ENCODE measurements at regions not wholly inside any gene's neighbourhood (a gene's known extent, or its start where the extent isn't known, plus 50 kb on each side); places are given as distances from the start of the nearest gene placed in this dataset.

- TF ChIP-seq CTCF (IDR thresholded peaks at IDR 0.05 in 2 of 3, conservative IDR thresholded peaks at IDR 0.05 in 1 of 3; ENCODE audit: borderline replicate concordance in 1 of 3, insufficient read depth in 1 of 3, low read depth in 2 of 3, low read length in 2 of 3) = no peak
- TF ChIP-seq EGR1 (IDR thresholded peaks at IDR 0.05; ENCODE audit: low read depth) = no peak
- TF ChIP-seq CBX3 (IDR thresholded peaks at IDR 0.05; ENCODE audit: low read depth) = no peak
- no peak for TF ChIP-seq ATF3 (IDR thresholded peaks at IDR 0.05)
- no peak for TF ChIP-seq JUND (IDR thresholded peaks at IDR 0.05)
- no peak for TF ChIP-seq SIN3A (IDR thresholded peaks at IDR 0.05; ENCODE audit: low read depth)
- no peak for TF ChIP-seq ZNF274 (IDR thresholded peaks at IDR 0.05; ENCODE audit: low read depth, low read length)
- no peak for TF ChIP-seq YY1 (IDR thresholded peaks at IDR 0.05; ENCODE audit: extremely low read depth, insufficient replicate concordance, low read depth, low read length)
- no peak for TF ChIP-seq POLR2AphosphoS5 (IDR thresholded peaks at IDR 0.05; ENCODE audit: low read depth, low read length)
- TF ChIP-seq EZH2phosphoT487 (IDR thresholded peaks at IDR 0.05; ENCODE audit: borderline replicate concordance) = no peak
Measured at GRCh38 chr5:155783246-155783645, 543.7 kb upstream of the SGCD start (continued).

- Histone ChIP-seq H3K4me3 (replicated peaks in 1 of 2; ENCODE audit: low read depth in 1 of 2, low read length in 2 of 2) (no peak overlapping the region), H3K36me3 (ENCODE audit: control insufficient read depth in 1 of 2, insufficient read depth in 2 of 2, low read length in 2 of 2) (no peaks in the 10 kb centered on the region), H3K27me3 (ENCODE audit: insufficient read depth, low read length) (no peaks in the 10 kb centered on the region), H3K9ac (ENCODE audit: low read length) (no peak overlapping the region), H4K20me1 (ENCODE audit: insufficient read depth) (no peaks in the 10 kb centered on the region), H3K4me1 (ENCODE audit: control insufficient read depth in 1 of 2, insufficient read depth in 2 of 2, low read length in 2 of 2) (no peaks in the 10 kb centered on the region), H3K9me3 (ENCODE audit: control insufficient read depth in 1 of 2, insufficient read depth in 1 of 2, low read depth in 1 of 2, low read length in 2 of 2) (no peaks in the 10 kb centered on the region; a peak in 2 of 4 replicates), H3K4me2 (ENCODE audit: low read length) (no peak overlapping the region), H3K27ac (ENCODE audit: low read depth, low read length) (no peak overlapping the region), H3K9me2 (ENCODE audit: insufficient read depth) (no peaks in the 10 kb centered on the region), H3K79me2 (ENCODE audit: insufficient read depth, low read length) (no peaks in the 10 kb centered on the region), H2AFZ (ENCODE audit: low read depth, low read length, poor library complexity, severe bottlenecking) (no peak overlapping the region)
- BruUV-seq (replicated peaks) = no TSS peak
- no peak for DNase-seq (ENCODE audit: low read depth, low spot score)
- RAD21 ChIA-PET (ENCODE audit: low non-redundant PET in 1 of 2, low total read pairs in 2 of 2, uncharacterized antibody in 2 of 2, unreplicated experiment in 2 of 2) = no interaction called here
- no peak for TF ChIP-seq SRF (IDR thresholded peaks at IDR 0.05; ENCODE audit: low read depth)
- intact Hi-C loops (cut with micrococcal nuclease) = no loop called here
- POLR2A ChIA-PET = no interaction called here
- no peak for ATAC-seq
- CTCF ChIA-PET = no interaction called here
Measured at GRCh38 chr5:155783791-155784190, 543.2 kb upstream of the SGCD start.
